T-cell (primary cell): ENCODE measurements at regions not wholly inside any gene's neighbourhood (a gene's known extent, or its start where the extent isn't known, plus 50 kb on each side); places are given as distances from the start of the nearest gene placed in this dataset.

Experiments used
- ATAC-seq, 4 experiments: fragments of 200-7000 bp in 3 of 4; fragments of 150-1000 bp in 1 of 4; cut with Tn5 transposase; replicated peaks in 1 of 4; 1 replicate in 3 of 4; 2 replicates in 1 of 4; pipeline ENCODE4 v1.10.0; 2021; ENCODE audit warnings: moderate library complexity in 3 of 4, mild to moderate bottlenecking in 2 of 4, moderate number of reproducible peaks in 1 of 4
- CTCF ChIA-PET, 2 donors: fragments of 300-600 bp; sonication (Branson Sonifier 250); formaldehyde crosslinking; loops; one replicate each; lab custom pipeline; 2022; ENCODE audit warnings: antibody characterized with exemption in 2 of 2; lab: Charles Lee
- POLR2A ChIA-PET, 2 donors: fragments of 300-600 bp; sonication (Branson Sonifier 250); formaldehyde crosslinking; loops; one replicate each; lab custom pipeline; 2022; ENCODE audit warnings: antibody characterized with exemption in 2 of 2; lab: Charles Lee
- DNase-seq, 35 experiments: peaks; one replicate each; pipeline versions ENCODE4 v3.0.0 to v3.0.0-alpha.2; 2013 to 2023
- H3K27ac ChIP-seq: one replicate; pipeline ENCODE4 v1.5.1; 2013; ENCODE audit warnings: low read length
- H3K27me3 ChIP-seq, 2 experiments: replicated peaks in 1 of 2; 1 replicate in 1 of 2; 2 replicates in 1 of 2; pipeline versions ENCODE4 v1.6.1 to v1.7.0; 2013; ENCODE audit warnings: low read length in 1 of 2, mixed read lengths in 1 of 2; ENCODE audit not compliant: control insufficient read depth in 2 of 2, insufficient read depth in 2 of 2; ENCODE audit errors: extremely low read depth in 1 of 2
- H3K36me3 ChIP-seq, 2 donors: 1 replicate in 1 of 2; 2 replicates in 1 of 2; pipeline versions ENCODE4 v1.6.1 to v1.7.0; 2013; ENCODE audit warnings: low read length in 1 of 2; ENCODE audit not compliant: control insufficient read depth in 2 of 2, insufficient read depth in 1 of 2; ENCODE audit errors: extremely low read depth in 1 of 2
- H3K4me1 ChIP-seq, 2 experiments: 1 replicate in 1 of 2; 2 replicates in 1 of 2; pipeline versions ENCODE4 v1.6.1 to v1.7.0; 2013; ENCODE audit warnings: low read length in 2 of 2, mixed read lengths in 1 of 2; ENCODE audit not compliant: insufficient read depth in 2 of 2, control insufficient read depth in 1 of 2; ENCODE audit errors: extremely low read depth in 1 of 2
- H3K4me3 ChIP-seq, 2 donors: 1 replicate in 1 of 2; 2 replicates in 1 of 2; pipeline versions ENCODE4 v1.5.1 to v1.7.0; 2013; ENCODE audit warnings: mild to moderate bottlenecking in 2 of 2, low read length in 1 of 2, moderate library complexity in 1 of 2; ENCODE audit not compliant: control insufficient read depth in 1 of 2; ENCODE audit errors: extremely low read depth in 1 of 2
- H3K9me3 ChIP-seq: 2 replicates; pipeline ENCODE4 v1.7.0; 2013
- H3K27ac Mint-ChIP-seq, 2 donors: one replicate each; pipeline ENCODE4 v1.8.0; 2020 to 2021; ENCODE audit warnings: mild to moderate bottlenecking in 2 of 2, mixed read lengths in 2 of 2
- H3K27me3 Mint-ChIP-seq, 2 donors: one replicate each; pipeline ENCODE4 v1.8.0; 2021 to 2022; ENCODE audit warnings: mixed read lengths in 2 of 2
- H3K36me3 Mint-ChIP-seq: one replicate; pipeline ENCODE4 v1.8.0; 2021; ENCODE audit warnings: mixed read lengths
- H3K4me1 Mint-ChIP-seq, 3 donors: one replicate each; pipeline ENCODE4 v1.8.0; 2020 to 2022; ENCODE audit warnings: mixed read lengths in 3 of 3, mild to moderate bottlenecking in 1 of 3
- H3K4me3 Mint-ChIP-seq, 3 donors: one replicate each; pipeline ENCODE4 v1.8.0; 2020 to 2022; ENCODE audit warnings: mild to moderate bottlenecking in 3 of 3, mixed read lengths in 3 of 3, moderate library complexity in 3 of 3
- H3K9me3 Mint-ChIP-seq, 3 donors: one replicate each; pipeline ENCODE4 v1.8.0; 2020 to 2022; ENCODE audit warnings: mixed read lengths in 3 of 3
- WGBS: methylation state at CpG from one replicate; pipeline ENCODE4 v1.1.5; 2013; ENCODE audit warnings: missing lambda C conversion rate; ENCODE audit not compliant: insufficient coverage; 5-methylcytosine and 5-hydroxymethylcytosine counted together

DNA sequence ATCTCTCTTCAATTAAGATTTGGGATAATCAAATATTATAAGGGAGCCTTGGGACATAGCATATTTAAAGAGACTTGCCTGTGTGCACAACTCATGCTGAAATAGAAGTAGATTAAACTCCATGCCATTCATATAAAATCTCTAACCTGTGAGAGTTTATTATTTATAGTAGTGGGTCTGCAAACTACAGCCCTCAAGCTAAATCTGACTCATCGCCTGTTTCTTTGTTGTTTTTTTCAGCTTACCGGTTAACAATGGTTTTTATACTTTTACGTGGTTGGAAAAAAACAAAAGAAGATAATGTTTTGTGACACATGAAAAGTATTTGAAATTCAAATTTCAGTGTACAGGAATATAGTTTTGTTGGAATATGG lies 61.9 kb upstream of the GHR start:
- H3K4me3 ChIP-seq, result no peak overlapping the region

DNA sequence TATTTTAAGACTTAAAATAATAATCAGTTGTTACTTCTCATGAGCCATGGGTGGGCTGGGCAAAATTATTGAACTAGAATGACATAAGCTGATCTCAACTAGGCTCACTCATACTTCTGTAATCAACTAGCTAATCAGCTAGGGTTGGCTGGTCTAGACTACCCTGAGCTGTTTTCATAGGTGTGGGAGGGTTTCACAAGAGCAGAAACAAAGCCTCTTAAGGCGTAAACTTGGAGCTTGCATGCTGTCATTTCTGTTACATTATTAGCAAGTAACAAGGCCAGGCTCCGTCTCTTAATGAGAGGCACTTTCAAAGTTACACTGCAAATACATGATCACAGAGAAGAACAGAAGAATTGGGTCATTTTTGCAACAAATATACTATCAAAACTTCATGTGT lies 57.2 kb upstream of the GHR start:
- no peak for ATAC-seq
- POLR2A ChIA-PET, result no interaction called here
- H3K27ac Mint-ChIP-seq, result no peak overlapping the region
- H3K9me3 ChIP-seq, result no peaks in the 10 kb centered on the region
- H3K4me3 Mint-ChIP-seq, result no peak overlapping the region
- no peak for DNase-seq
- no peaks in the 10 kb centered on the region for H3K27me3 Mint-ChIP-seq
- CTCF ChIA-PET, result no interaction called here
- no peak overlapping the region for H3K27ac ChIP-seq
- H3K27me3 ChIP-seq, result no peaks in the 10 kb centered on the region
- H3K4me1 ChIP-seq, result no peaks in the 10 kb centered on the region
- H3K9me3 Mint-ChIP-seq, result no peaks in the 10 kb centered on the region
- no peaks in the 10 kb centered on the region for H3K36me3 Mint-ChIP-seq
- H3K36me3 ChIP-seq, result no peaks in the 10 kb centered on the region
- no peaks in the 10 kb centered on the region for H3K4me1 Mint-ChIP-seq
- H3K4me3 ChIP-seq, result no peak overlapping the region
- WGBS, result no CpG with 5 or more reads among the region's 2 CpGs

More for the DNA sequence above, 61.9 kb upstream of the GHR start:
- H3K27ac Mint-ChIP-seq, result no peak overlapping the region
- Histone ChIP-seq H3K36me3 (no peaks in the 10 kb centered on the region), H3K27me3 (no peaks in the 10 kb centered on the region), H3K4me1 (no peaks in the 10 kb centered on the region), H3K27ac (no peak overlapping the region), H3K9me3 (no peaks in the 10 kb centered on the region)
- H3K36me3 Mint-ChIP-seq, result no peaks in the 10 kb centered on the region
- H3K27me3 Mint-ChIP-seq, result no peaks in the 10 kb centered on the region
- no CpG with 5 or more reads among the region's 3 CpGs for WGBS
- no peak overlapping the region for H3K4me3 Mint-ChIP-seq
- ChIA-PET POLR2A (no interaction called here), CTCF (no interaction called here)
- H3K9me3 Mint-ChIP-seq, result no peaks in the 10 kb centered on the region
- no peak for ATAC-seq
- no peak for DNase-seq
- H3K4me1 Mint-ChIP-seq, result no peaks in the 10 kb centered on the region
